GM19351 (cell line): ENCODE measurements at regions not wholly inside any gene's neighbourhood (a gene's known extent, or its start where the extent isn't known, plus 50 kb on each side); places are given as distances from the start of the nearest gene placed in this dataset.
"Not testable (repeated sequence)": the region's sequence is repeated elsewhere in the genome, so short reads cannot be mapped to it uniquely, and the experiment has no call there.

Experiments used
- ATAC-seq: cut with Tn5 transposase; IDR thresholded peaks from one replicate; pipeline ENCODE4 v1.9.1; 2021; ENCODE audit warnings: mild to moderate bottlenecking, moderate library complexity; ENCODE audit not compliant: unreplicated experiment

DNA sequence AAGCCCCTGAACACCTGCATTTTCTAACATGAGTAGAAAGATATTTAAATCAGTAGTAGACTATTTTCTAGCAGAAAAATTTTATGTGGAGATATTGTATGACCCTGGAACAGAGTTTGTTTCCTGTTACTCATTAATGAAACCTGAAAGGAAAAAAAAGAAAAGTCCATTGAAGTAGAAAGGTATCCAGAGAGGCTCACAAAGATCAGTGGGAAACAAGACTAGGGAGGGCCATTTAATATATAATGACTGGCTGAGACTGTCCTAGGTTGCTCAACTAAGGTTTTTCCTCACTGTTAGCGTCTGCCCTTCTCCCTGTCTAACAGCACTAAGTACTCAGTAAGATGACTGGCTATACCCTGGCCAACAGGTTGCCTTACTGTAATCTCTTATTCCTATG, 788.6 kb downstream of the GLUD2 start:
- no peak for ATAC-seq

DNA sequence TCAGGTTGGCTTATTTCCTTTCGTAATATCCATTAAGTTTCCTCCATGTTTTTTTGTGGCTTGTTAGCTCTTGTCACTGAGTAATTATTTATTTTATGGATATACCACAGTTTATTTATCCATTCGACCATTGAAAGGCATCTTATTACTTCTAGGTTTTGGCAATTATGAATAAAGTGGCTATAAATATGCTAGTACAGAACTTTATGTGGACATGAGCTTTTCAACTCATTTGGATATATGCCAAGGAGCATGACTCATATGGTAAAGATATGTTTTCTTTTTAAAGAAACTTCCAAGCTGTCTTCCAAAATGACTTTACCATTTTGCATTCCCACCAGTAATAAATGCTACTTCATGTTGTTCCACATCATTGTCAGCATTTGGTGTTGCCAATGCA, 803.6 kb downstream of the GLUD2 start:
- ATAC-seq, result no peak

DNA sequence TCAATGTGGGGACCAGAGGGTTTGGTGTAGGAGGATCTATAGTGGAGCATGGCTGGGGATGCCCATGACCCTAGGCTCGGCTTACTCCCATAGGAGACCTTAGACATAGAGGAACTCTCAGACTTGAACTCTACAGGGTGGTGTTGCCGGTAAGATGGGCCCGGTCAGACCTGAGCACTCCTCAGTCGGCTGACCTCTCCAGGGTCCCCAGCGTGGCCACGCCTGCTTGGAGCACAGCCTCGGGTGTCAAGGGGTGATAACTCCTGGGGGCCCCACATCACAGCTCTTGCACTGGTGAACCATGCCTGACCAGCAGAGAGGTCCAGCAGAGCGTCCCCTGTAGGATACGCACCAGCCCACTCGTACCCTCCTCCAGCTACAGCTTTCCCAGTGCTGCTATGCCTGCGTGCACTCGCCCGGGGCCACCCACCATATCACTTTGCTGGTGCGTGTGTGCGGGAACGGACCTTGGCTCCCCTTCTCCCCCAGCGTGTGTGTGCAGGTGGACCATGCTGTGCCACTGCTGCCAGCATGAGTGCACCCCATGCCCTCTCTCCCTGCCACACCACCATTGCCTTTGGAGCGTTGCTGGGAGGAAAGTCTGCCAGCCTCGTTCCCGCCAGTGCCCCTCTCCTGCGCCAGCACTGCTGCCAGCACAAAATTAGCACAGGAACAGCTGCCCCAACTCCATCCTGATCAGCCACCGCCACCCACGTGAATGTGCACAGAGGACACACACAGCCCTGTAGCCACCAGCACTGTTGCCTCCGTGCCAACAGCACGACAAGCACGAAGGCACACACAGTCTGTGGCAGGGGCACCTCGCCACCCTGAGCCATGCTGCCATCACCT, 806.6 kb downstream of the GLUD2 start:
- ATAC-seq, result no peak

GRCh38 chrX:121854614-121854911, 807.2 kb downstream of the GLUD2 start:
- no peak for ATAC-seq

- no peak for ATAC-seq
Observed at GRCh38 chrX:121858867-121859647, 811.6 kb downstream of the GLUD2 start.

DNA sequence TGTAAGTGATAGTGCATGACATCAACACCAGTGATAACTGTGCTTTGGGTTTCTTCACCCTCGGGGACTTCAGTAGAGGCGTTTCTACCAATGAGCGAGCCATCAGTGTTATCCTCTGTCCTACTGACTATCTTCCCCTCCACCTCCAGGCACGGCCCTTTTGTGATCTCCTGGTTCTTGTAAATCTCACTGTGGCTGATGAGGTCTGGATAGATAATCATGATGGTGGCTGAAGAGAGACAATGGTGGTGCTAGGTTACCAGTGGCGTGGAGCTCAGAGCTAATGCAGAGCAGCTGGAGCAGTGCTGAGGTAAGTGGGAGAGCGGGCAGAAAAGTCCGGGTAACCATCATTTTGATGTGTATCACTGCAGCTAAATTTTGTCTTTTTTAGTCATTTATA, 816.6 kb downstream of the GLUD2 start:
- no peak for ATAC-seq

DNA sequence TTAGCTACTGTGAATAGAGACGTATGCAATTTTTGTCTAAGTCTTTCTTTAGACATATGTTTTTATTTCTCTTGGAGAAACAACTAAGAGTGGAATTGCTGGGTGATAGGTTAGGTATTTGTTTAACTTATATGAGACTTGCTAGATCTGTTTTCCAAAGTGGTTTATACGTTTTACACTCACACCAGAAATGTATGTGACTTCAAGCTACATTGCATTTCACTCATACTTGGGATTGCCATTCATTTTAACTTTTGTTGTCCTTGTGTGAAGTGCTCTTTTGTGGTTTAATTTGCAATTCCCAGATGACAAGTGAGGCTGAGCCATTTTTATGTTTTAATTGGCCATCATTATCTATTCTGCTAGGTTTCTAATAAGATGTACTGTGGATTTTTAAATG, 817.2 kb downstream of the GLUD2 start:
- no peak for ATAC-seq

- ATAC-seq, result no peak
Observed at GRCh38 chrX:121869876-121870477, 822.6 kb downstream of the GLUD2 start.

DNA sequence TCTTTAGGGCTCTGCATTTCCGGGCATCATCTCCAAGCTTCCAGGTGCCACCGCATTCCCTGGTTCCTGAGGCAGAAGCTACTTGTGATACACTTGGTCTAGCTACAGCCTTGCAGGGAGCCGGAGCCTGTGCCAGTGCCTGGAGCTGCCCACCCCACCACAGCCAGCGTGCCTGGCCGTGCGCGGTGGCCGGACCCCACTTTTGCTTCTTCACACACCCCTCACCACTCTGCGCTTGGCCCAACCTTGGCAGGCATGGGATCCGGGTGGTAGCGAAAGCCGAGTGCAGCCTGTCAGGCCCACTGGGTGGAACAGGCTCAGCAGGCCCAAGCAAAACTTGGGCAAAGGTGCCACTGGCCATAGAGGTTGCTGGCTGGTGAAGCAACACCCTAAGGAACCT, 823.7 kb downstream of the GLUD2 start:
- no peak for ATAC-seq

GRCh38 chrX:121876305-121876704, 828.9 kb downstream of the GLUD2 start:
- ATAC-seq, result no peak

GRCh38 chrX:121877337-121877736, 829.9 kb downstream of the GLUD2 start:
- not testable (repeated sequence) for ATAC-seq

GRCh38 chrX:121886557-121886956, 839.1 kb downstream of the GLUD2 start:
- ATAC-seq, result no peak

DNA sequence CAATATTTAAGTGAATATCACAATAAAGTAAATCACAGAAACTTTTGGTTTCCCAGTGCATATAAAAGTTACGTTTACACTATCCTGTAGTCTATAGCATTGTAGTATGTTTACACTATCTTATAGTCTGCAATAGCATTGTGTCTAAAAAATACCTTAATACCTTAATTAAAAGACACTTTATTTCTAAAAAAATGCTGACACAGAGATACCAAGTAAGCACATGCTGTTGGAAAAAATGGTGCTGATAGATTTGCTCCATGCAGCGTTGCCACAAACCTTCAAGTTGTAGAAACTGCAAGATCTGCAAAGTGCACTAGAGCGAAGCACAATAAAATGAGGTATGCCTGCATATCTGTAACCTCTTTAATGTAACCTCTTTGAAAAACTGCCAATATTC, 847.3 kb downstream of the GLUD2 start:
- ATAC-seq, result no peak

DNA sequence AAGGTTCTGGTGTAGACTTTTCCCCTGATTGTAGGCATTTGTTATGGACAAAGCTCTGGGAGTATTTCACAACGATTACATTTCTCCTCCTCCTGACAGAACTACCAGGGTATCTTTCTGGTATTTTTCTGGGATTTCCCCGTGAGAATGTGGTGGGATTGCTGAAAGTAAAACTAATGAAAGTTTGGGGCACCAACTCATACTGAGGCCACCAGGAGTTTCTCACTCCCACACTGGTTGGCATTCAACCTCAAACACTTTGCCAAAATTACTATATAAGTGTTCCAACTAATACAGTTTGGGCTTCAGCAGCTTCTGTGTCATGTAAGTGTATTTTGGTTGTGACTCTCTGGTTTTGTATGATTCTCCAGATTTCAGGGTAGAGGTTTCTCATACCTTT, 855.1 kb downstream of the GLUD2 start:
- ATAC-seq, result no peak

- no peak for ATAC-seq
Observed at GRCh38 chrX:121903961-121904360, 856.6 kb downstream of the GLUD2 start.

DNA sequence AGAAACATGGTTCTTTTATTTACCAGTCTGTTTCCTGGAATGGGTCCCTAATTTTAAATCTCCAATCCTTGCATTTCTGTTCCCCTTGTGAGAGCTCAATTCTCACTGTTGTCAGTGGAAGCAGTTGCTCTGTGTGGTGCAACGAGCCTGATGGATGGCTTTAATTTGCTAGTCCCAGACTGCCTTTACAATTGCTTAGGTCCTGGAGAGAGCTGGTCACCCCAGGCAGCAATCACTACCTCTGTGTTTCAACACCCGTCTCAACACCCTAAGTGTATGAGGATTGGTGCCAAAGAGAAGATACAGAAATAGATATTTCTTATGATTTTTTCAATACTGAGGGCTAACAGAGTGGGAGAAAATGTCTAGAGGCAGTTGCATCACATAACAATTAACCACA, 873.8 kb downstream of the GLUD2 start:
- no peak for ATAC-seq

GRCh38 chrX:121931567-121931966, 884.2 kb downstream of the GLUD2 start:
- ATAC-seq, result no peak

DNA sequence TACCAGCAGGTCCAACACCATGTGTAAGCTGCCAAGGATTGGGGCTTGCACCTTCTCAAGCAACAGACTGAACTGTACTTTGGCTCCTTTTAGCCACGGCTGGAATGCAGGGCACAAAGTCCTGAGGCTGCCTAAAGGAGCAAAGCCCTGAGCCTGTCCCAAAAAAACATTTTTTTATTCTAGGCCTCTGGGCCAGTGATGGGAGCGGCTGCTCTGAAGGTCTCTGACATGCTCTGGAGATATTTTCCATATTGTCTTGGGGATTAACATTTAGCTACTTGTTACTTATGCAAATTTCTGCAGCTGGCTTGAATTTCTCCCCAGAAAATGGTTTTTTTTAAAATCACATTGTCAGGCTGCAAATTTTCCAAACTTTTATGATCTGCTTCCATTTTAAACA, 885.3 kb downstream of the GLUD2 start:
- ATAC-seq, result no peak

- no peak for ATAC-seq
Observed at GRCh38 chrX:121949041-121949760, 901.8 kb downstream of the GLUD2 start.

DNA sequence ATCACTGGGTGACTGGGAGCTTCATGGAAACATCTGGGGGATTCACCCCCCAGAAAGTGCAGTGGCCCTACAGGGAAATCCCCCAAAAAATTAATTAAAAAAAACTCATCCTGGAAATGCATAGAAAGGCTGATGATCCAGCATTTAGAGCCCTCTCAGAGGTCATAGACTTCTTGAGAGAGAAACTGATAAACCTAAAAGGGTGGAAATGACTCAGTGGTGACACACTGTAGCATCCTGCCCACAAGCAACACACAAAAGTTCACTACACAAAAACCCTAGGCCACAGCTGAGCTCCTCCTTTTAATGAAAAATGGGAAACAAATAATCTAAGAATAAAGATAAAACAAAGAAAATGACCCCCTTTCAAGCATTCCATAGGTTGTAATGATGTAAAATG, 911.5 kb downstream of the GLUD2 start:
- no peak for ATAC-seq

GRCh38 chrX:121975671-121976070, 928.3 kb downstream of the GLUD2 start:
- no peak for ATAC-seq
